CD14-positive monocyte (primary cell): ENCODE measurements at regions not wholly inside any gene's neighbourhood (a gene's known extent, or its start where the extent isn't known, plus 50 kb on each side); places are given as distances from the start of the nearest gene placed in this dataset.

Experiments
- DNase-seq, 3 donors: peaks; one replicate each; pipeline ENCODE4 v3.0.0-alpha.2; 2011 to 2022
- H2AFZ ChIP-seq: 2 replicates; pipeline ENCODE4 v1.6.0; 2012; ENCODE audit warnings: mild to moderate bottlenecking, low read depth, low read length, inconsistent platforms; ENCODE audit not compliant: insufficient read depth, poor library complexity, severe bottlenecking
- H3K27ac ChIP-seq, 2 donors: 1 replicate in 1 of 2; 2 replicates in 1 of 2; pipeline ENCODE4 v1.5.1; 2012 to 2013; ENCODE audit warnings: low read length in 2 of 2, control low read depth in 1 of 2, inconsistent platforms in 1 of 2, low read depth in 1 of 2, mild to moderate bottlenecking in 1 of 2
- H3K27me3 ChIP-seq, 2 donors: one replicate each; pipeline versions ENCODE4 v1.6.0 to v1.6.1; 2011 to 2013; ENCODE audit warnings: low read length in 2 of 2; ENCODE audit not compliant: control insufficient read depth in 2 of 2, insufficient read depth in 2 of 2
- H3K36me3 ChIP-seq, 2 donors: replicated peaks in 1 of 2; 1 replicate in 1 of 2; 2 replicates in 1 of 2; pipeline versions ENCODE4 v1.5.1 to v1.6.1; 2012 to 2013; ENCODE audit warnings: low read length in 2 of 2, control low read depth in 1 of 2, inconsistent platforms in 1 of 2, mild to moderate bottlenecking in 1 of 2; ENCODE audit not compliant: insufficient read depth in 2 of 2, control insufficient read depth in 1 of 2
- H3K4me1 ChIP-seq, 2 donors: 1 replicate in 1 of 2; 2 replicates in 1 of 2; pipeline versions ENCODE4 v1.5.1 to v1.6.1; 2012 to 2013; ENCODE audit warnings: low read length in 2 of 2, control low read depth in 1 of 2, inconsistent platforms in 1 of 2, mild to moderate bottlenecking in 1 of 2, moderate library complexity in 1 of 2; ENCODE audit not compliant: insufficient read depth in 2 of 2, control insufficient read depth in 1 of 2
- H3K4me2 ChIP-seq: replicated peaks from 2 replicates; pipeline ENCODE3; 2012; ENCODE audit warnings: low read length, moderate library complexity, mild to moderate bottlenecking; ENCODE audit not compliant: poor library complexity, severe bottlenecking; ENCODE audit errors: extremely low read depth
- H3K4me3 ChIP-seq, 3 experiments: fragments of 200-600 bp in 1 of 3; sonication (generic) in 1 of 3; replicated peaks in 1 of 3; 1 replicate in 2 of 3; 2 replicates in 1 of 3; pipeline ENCODE4 v1.5.1; 2011 to 2013; ENCODE audit warnings: low read length in 3 of 3, mild to moderate bottlenecking in 3 of 3, control low read depth in 2 of 3, low read depth in 2 of 3, inconsistent platforms in 1 of 3, moderate library complexity in 1 of 3
- H3K79me2 ChIP-seq: 2 replicates; pipeline ENCODE4 v1.6.0; 2012; ENCODE audit warnings: mild to moderate bottlenecking, control low read depth, inconsistent platforms, low read length, moderate library complexity; ENCODE audit not compliant: insufficient read depth
- H3K9ac ChIP-seq: 2 replicates; pipeline ENCODE4 v1.6.0; 2017; ENCODE audit warnings: low read length, mild to moderate bottlenecking; ENCODE audit not compliant: insufficient read depth, poor library complexity, severe bottlenecking
- H3K9me3 ChIP-seq, 2 donors: replicated peaks in 1 of 2; 1 replicate in 1 of 2; 2 replicates in 1 of 2; pipeline versions ENCODE4 v1.5.1 to v1.6.1; 2012 to 2013; ENCODE audit warnings: low read length in 2 of 2, control low read depth in 1 of 2; ENCODE audit not compliant: control insufficient read depth in 1 of 2, insufficient read depth in 1 of 2
- H4K20me1 ChIP-seq: 2 replicates; pipeline ENCODE4 v1.6.0; 2012; ENCODE audit warnings: mild to moderate bottlenecking, low read length, control low read depth, moderate library complexity; ENCODE audit not compliant: insufficient read depth
- H3K27ac Mint-ChIP-seq, 7 donors: one replicate each; pipeline ENCODE4 v1.8.0; 2020; ENCODE audit warnings: mild to moderate bottlenecking in 7 of 7, mixed read lengths in 7 of 7, moderate library complexity in 6 of 7, inconsistent platforms in 2 of 7
- H3K27me3 Mint-ChIP-seq, 3 donors: one replicate each; pipeline ENCODE4 v1.8.0; 2021 to 2022; ENCODE audit warnings: low read depth in 3 of 3, mild to moderate bottlenecking in 3 of 3, mixed read lengths in 3 of 3, moderate library complexity in 3 of 3, inconsistent platforms in 1 of 3
- H3K36me3 Mint-ChIP-seq, 2 donors: one replicate each; pipeline ENCODE4 v1.8.0; 2020; ENCODE audit warnings: mixed read lengths in 2 of 2, inconsistent platforms in 1 of 2, mild to moderate bottlenecking in 1 of 2
- H3K4me1 Mint-ChIP-seq: one replicate; pipeline ENCODE4 v1.8.0; 2020; ENCODE audit warnings: mild to moderate bottlenecking, mixed read lengths
- H3K4me3 Mint-ChIP-seq, 2 donors: one replicate each; pipeline ENCODE4 v1.8.0; 2020; ENCODE audit warnings: mild to moderate bottlenecking in 2 of 2, mixed read lengths in 2 of 2, moderate library complexity in 1 of 2
- H3K9me3 Mint-ChIP-seq, 7 donors: one replicate each; pipeline ENCODE4 v1.8.0; 2020 to 2022; ENCODE audit warnings: mixed read lengths in 7 of 7, mild to moderate bottlenecking in 6 of 7, moderate library complexity in 6 of 7, inconsistent platforms in 2 of 7
- WGBS: methylation state at CpG from one replicate; pipeline ENCODE4 v1.1.5; 2013; ENCODE audit warnings: missing lambda C conversion rate; ENCODE audit not compliant: insufficient coverage; 5-methylcytosine and 5-hydroxymethylcytosine counted together
- intact Hi-C, 2 donors: fragments of 100-400 bp; cut with micrococcal nuclease; formaldehyde crosslinking; loops; one replicate each; pipeline versions ENCODE4 v1.15.0 to v1.15.1; 2023
- TF ChIP-seq, protein P1 (sequence below): fragments of 200-600 bp; IDR thresholded peaks from one replicate; pipeline ENCODE4 v1.8.0; 2022; ENCODE audit warnings: antibody characterized with exemption, mild to moderate bottlenecking

DNA sequence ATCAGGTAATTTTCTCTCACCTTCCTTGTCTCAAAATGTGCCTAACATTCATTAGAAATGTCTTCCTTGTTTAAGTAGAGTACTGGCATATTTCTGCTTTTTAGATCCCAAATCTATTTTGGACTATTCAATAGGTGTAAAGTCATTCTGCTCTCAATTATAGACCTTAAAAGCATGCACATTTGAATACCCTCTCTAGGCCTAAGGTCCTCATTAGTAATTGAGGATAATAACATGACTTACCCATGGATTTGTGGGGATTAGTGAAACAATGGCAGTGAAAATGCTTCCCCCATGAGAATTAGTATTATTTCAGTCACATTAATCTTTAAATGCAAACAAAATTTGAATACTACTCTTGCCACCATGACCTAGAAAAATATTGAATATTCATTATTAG is 1073.0 kb upstream of the CELF2 start:
- TF ChIP-seq, protein P1, sequence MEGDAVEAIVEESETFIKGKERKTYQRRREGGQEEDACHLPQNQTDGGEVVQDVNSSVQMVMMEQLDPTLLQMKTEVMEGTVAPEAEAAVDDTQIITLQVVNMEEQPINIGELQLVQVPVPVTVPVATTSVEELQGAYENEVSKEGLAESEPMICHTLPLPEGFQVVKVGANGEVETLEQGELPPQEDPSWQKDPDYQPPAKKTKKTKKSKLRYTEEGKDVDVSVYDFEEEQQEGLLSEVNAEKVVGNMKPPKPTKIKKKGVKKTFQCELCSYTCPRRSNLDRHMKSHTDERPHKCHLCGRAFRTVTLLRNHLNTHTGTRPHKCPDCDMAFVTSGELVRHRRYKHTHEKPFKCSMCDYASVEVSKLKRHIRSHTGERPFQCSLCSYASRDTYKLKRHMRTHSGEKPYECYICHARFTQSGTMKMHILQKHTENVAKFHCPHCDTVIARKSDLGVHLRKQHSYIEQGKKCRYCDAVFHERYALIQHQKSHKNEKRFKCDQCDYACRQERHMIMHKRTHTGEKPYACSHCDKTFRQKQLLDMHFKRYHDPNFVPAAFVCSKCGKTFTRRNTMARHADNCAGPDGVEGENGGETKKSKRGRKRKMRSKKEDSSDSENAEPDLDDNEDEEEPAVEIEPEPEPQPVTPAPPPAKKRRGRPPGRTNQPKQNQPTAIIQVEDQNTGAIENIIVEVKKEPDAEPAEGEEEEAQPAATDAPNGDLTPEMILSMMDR, result no peak
- peaks cover 0 to 16% (median 5%) of the 10 kb centered on the region in 7 donors for H3K9me3 Mint-ChIP-seq
- no peak overlapping the region for H2AFZ ChIP-seq
- no peak overlapping the region for H3K9ac ChIP-seq
- no peak overlapping the region for H3K27ac ChIP-seq
- no peaks in the 10 kb centered on the region for H3K79me2 ChIP-seq
- H3K36me3 Mint-ChIP-seq, result no peaks in the 10 kb centered on the region
- H4K20me1 ChIP-seq, result no peaks in the 10 kb centered on the region
- H3K36me3 ChIP-seq, result no peaks in the 10 kb centered on the region
- H3K27ac Mint-ChIP-seq, result no peak overlapping the region
- H3K27me3 ChIP-seq, result no peaks in the 10 kb centered on the region
- no peaks in the 10 kb centered on the region for H3K4me1 Mint-ChIP-seq
- H3K9me3 ChIP-seq, result peaks cover 0 to 3% of the 10 kb centered on the region in 2 donors
- DNase-seq, result no peak
- no peak overlapping the region for H3K4me3 Mint-ChIP-seq
- H3K4me3 ChIP-seq, result no peak overlapping the region
- intact Hi-C loops, result no loop called here
- peaks cover 0 to 1% (median 0%) of the 10 kb centered on the region in 3 donors for H3K27me3 Mint-ChIP-seq
- no peak overlapping the region for H3K4me2 ChIP-seq
- H3K4me1 ChIP-seq, result no peaks in the 10 kb centered on the region

DNA sequence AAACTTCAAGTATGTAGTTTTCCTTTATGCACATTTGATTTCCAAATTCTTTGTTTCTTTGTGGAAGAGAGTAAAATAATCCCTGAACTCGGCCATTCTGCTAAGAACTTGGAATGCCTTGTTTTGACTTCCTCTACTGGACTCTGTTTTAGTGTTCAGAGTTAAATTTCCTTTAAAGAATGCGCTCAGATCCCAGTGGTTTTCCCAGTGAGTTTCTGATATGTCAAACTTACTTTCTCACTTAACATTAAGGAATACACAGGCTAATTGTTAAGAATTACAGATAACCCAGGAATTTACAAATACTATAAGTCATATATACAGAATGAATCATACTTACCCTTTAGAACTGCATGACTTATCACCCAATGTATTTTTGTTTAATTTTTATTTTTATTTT is 1067.6 kb upstream of the CELF2 start:
- Mint-ChIP-seq H3K27me3 (peaks cover 0 to 2% (median 2%) of the 10 kb centered on the region in 3 donors), H3K9me3 (peaks cover 0 to 9% (median 2%) of the 10 kb centered on the region in 7 donors), H3K36me3 (no peaks in the 10 kb centered on the region), H3K27ac (no peak overlapping the region), H3K4me1 (peaks cover 15% of the 10 kb centered on the region), H3K4me3 (no peak overlapping the region)
- WGBS, result 83% methylated on average over 1 of the region's 2 CpGs
- no peaks in the 10 kb centered on the region for H4K20me1 ChIP-seq
- no peak overlapping the region for H2AFZ ChIP-seq
- H3K27ac ChIP-seq, result no peak overlapping the region
- no peak overlapping the region for H3K4me3 ChIP-seq
- no peaks in the 10 kb centered on the region for H3K36me3 ChIP-seq
- intact Hi-C loops, result no loop called here
- H3K27me3 ChIP-seq, result no peaks in the 10 kb centered on the region
- H3K4me2 ChIP-seq, result no peak overlapping the region
- no peaks in the 10 kb centered on the region for H3K9me3 ChIP-seq
- TF ChIP-seq, protein P1, result no peak
- H3K9ac ChIP-seq, result no peak overlapping the region
- DNase-seq, result no peak
- H3K79me2 ChIP-seq, result no peaks in the 10 kb centered on the region
- peaks cover 12 to 21% of the 10 kb centered on the region in 2 donors for H3K4me1 ChIP-seq
